ENCODE measurements at regions not wholly inside any gene's neighbourhood (a gene's known extent, or its start where the extent isn't known, plus 50 kb on each side); places are given as distances from the start of the nearest gene placed in this dataset.

DNA sequence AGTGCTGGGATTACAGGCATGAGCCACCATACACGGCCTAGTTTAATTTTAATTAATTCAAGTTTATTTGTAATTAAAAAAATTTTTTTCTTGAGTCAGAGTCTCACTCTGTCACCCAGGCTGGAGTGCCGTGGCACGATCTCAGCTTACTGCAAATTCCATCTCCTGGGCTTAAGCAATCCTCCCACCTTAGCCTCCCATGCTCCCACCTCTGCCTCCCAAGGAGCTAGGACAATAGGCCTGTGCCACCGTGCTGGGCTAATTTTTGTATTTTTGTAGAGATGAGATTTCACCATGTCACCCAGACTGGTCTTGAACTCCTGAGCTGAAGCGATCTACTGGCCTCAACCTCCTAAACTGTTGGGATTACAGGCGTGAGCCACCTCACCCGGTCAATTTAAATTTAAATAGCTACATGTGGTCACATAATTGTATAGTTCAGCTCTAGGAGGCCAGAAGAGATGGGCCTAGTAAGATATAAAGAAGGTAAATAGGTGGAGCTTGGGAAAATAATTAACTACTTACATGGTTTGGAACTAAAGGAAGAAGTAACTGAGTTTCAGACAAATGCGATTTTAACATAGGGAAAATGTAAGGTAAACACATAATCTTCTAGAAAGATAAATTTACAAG is 220.0 kb upstream of the CITED2 start:
- Histone ChIP-seq H3K4me1 (replicated peaks in 1 of 2) (peaks cover 24 to 44% of the 10 kb centered on the region in 2 donors), H3K4me3 (no peak overlapping the region), H3K9me3 (replicated peaks in 1 of 3) (no peaks in the 10 kb centered on the region), H3K27me3 (no peaks in the 10 kb centered on the region), H3K36me3 (replicated peaks in 1 of 2) (no peaks in the 10 kb centered on the region), H3K27ac (no peak overlapping the region)
- intact Hi-C loops (cut with DNase I), result no loop called here
- TF ChIP-seq, protein P1, sequence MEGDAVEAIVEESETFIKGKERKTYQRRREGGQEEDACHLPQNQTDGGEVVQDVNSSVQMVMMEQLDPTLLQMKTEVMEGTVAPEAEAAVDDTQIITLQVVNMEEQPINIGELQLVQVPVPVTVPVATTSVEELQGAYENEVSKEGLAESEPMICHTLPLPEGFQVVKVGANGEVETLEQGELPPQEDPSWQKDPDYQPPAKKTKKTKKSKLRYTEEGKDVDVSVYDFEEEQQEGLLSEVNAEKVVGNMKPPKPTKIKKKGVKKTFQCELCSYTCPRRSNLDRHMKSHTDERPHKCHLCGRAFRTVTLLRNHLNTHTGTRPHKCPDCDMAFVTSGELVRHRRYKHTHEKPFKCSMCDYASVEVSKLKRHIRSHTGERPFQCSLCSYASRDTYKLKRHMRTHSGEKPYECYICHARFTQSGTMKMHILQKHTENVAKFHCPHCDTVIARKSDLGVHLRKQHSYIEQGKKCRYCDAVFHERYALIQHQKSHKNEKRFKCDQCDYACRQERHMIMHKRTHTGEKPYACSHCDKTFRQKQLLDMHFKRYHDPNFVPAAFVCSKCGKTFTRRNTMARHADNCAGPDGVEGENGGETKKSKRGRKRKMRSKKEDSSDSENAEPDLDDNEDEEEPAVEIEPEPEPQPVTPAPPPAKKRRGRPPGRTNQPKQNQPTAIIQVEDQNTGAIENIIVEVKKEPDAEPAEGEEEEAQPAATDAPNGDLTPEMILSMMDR (IDR thresholded peaks at IDR 0.05), result no peak
- no peak for TF ChIP-seq POLR2A (IDR thresholded peaks at IDR 0.05)
- no peak for DNase-seq
- WGBS, 4 donors, result 95 to 98% (median 96%) methylated on average over 8 of the region's 8 CpGs

DNA sequence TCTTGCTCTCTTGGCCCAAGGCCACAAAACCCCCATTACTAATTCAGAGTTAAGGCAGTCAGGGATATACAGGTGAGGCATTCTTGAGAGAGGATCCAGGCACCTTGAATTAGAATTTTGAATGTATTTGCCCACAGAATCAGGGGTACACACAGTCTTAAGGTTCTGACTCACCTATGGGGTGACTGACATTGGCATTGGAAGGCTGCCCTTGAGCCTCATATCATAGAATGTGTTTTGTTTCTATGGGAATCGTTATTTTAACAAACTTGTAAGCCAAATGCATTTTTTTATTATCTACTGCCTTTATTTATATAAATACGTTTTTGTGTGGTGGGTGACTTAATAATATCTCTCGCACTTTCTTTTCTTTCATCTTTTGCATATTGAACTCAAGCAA is 218.6 kb upstream of the CITED2 start:
- Histone ChIP-seq H3K36me3 (replicated peaks in 1 of 2) (no peaks in the 10 kb centered on the region), H3K27me3 (no peaks in the 10 kb centered on the region), H3K9me3 (replicated peaks in 1 of 3) (no peaks in the 10 kb centered on the region), H3K4me1 (replicated peaks in 1 of 2) (peaks cover 21 to 48% of the 10 kb centered on the region in 2 donors), H3K27ac (no peak overlapping the region), H3K4me3 (no peak overlapping the region)
- intact Hi-C loops (cut with DNase I), result no loop called here
- no peak for DNase-seq
- WGBS, 4 donors, result 71 to 86% (median 77%) methylated on average over 3 of the region's 3 CpGs
- TF ChIP-seq, protein P1 (IDR thresholded peaks at IDR 0.05), result no peak
- TF ChIP-seq POLR2A (IDR thresholded peaks at IDR 0.05), result no peak

DNA sequence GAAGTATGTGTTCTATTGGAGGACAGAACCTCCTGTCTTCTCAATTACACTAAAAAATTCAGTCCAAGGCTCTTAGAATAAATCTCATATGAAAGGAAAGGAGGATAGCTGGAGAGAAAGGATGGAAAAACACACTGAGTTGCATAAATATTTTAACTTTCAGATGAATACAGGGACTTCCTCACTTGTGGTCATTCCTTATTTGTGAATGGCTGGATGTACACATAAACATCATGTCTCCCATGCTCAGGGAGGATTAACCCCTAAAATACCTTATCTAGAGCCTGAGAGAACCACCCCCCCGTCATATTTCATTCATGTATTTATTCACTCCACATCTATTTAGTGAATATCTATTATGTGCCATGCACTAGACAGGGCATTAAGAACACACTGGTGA is 217.6 kb upstream of the CITED2 start:
- no peak for TF ChIP-seq POLR2A (IDR thresholded peaks at IDR 0.05)
- TF ChIP-seq, protein P1 (IDR thresholded peaks at IDR 0.05), result no peak
- Histone ChIP-seq H3K4me3 (no peak overlapping the region), H3K4me1 (replicated peaks in 1 of 2) (peaks cover 10 to 41% of the 10 kb centered on the region in 2 donors), H3K27me3 (no peaks in the 10 kb centered on the region), H3K27ac (no peak overlapping the region), H3K36me3 (replicated peaks in 1 of 2) (no peaks in the 10 kb centered on the region), H3K9me3 (replicated peaks in 1 of 3) (no peaks in the 10 kb centered on the region)
- no peak for DNase-seq
- WGBS, 4 donors, result 80 to 96% (median 84%) methylated on average over 1 of the region's 1 CpG
- intact Hi-C loops (cut with DNase I), result no loop called here

DNA sequence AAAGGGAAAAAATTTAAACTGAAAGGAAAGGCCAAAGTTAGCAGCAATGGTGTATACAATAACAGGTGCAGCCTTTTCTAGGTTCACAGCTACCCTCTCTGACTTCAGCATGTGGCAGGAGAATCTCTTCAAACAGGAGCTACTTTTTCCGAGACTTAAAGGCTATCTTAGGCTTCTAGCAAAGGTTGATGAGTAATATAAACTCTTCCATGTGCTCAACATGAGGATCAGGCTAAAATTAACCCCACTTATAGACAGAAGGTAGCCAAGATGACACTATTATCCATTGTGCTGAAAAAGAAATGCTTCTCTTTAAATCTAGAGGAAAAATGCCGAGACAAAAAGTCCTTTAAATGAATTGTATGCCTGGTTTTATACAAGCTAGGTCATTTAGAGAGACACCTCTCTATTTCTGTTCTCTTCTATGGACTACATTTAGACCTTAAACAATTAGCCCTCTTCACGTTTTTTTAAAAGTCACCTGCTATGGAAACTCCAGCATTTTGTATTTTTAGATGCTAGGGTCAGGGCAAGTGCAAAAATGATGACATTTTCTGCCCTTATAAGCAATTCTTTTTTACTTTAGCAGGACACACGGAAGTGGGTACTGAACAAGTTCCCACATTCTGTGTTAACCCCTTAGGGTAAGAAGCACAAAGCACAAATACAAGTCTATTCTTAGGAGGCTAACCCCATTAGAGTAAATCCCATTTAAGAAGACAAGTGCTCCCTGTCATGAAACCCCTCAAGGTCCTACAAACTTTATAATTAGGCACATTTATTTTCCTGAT is 216.8 kb upstream of the CITED2 start:
- Histone ChIP-seq H3K36me3 (replicated peaks in 1 of 2) (no peaks in the 10 kb centered on the region), H3K27ac (no peak overlapping the region), H3K9me3 (replicated peaks in 1 of 3) (no peaks in the 10 kb centered on the region), H3K4me3 (no peak overlapping the region), H3K27me3 (no peaks in the 10 kb centered on the region), H3K4me1 (replicated peaks in 1 of 2) (peaks cover 10 to 37% of the 10 kb centered on the region in 2 donors)
- DNase-seq, result no peak
- intact Hi-C loops (cut with DNase I), result no loop called here
- no peak for TF ChIP-seq POLR2A (IDR thresholded peaks at IDR 0.05)
- TF ChIP-seq, protein P1 (IDR thresholded peaks at IDR 0.05), result no peak
- WGBS, 4 donors, result 36 to 51% (median 48%) methylated on average over 4 of the region's 4 CpGs
